GM21381 (cell line): ENCODE measurements at regions not wholly inside any gene's neighbourhood (a gene's known extent, or its start where the extent isn't known, plus 50 kb on each side); places are given as distances from the start of the nearest gene placed in this dataset.
"Not testable (repeated sequence)": the region's sequence is repeated elsewhere in the genome, so short reads cannot be mapped to it uniquely, and the experiment has no call there.

Source experiments
- ATAC-seq: cut with Tn5 transposase; IDR thresholded peaks from one replicate; pipeline ENCODE4 v1.9.1; 2021; ENCODE audit warnings: mild to moderate bottlenecking, moderate library complexity; ENCODE audit not compliant: unreplicated experiment

GRCh38 chr6:126202707-126203106 lies 137.2 kb upstream of the CENPW start:
- ATAC-seq: no peak

GRCh38 chr6:126204126-126204525 lies 135.8 kb upstream of the CENPW start:
- no peak for ATAC-seq

GRCh38 chr6:126204598-126204997 lies 135.3 kb upstream of the CENPW start:
- ATAC-seq: no peak

GRCh38 chr6:126206504-126207246 lies 133.2 kb upstream of the CENPW start:
- no peak for ATAC-seq

- ATAC-seq: no peak
These were observed 129.4 kb upstream of the CENPW start for GRCh38 chr6:126210398-126211075.

GRCh38 chr6:126217497-126217896 lies 122.4 kb upstream of the CENPW start:
- ATAC-seq: no peak

- ATAC-seq: not testable (repeated sequence)
These were observed 119.0 kb upstream of the CENPW start for GRCh38 chr6:126220901-126221300.

GRCh38 chr6:126227833-126228702 lies 111.8 kb upstream of the CENPW start:
- no peak for ATAC-seq

GRCh38 chr6:126232671-126233070 lies 107.2 kb upstream of the CENPW start:
- no peak for ATAC-seq

GRCh38 chr6:126233192-126233591 lies 106.7 kb upstream of the CENPW start:
- ATAC-seq: no peak

- ATAC-seq: no peak
These were observed 104.6 kb upstream of the CENPW start for GRCh38 chr6:126235363-126235762.

GRCh38 chr6:126245077-126245476 lies 94.8 kb upstream of the CENPW start:
- ATAC-seq: no peak

- ATAC-seq: no peak
These were observed 87.8 kb upstream of the CENPW start for GRCh38 chr6:126252154-126252553.

GRCh38 chr6:126253431-126253830 lies 86.5 kb upstream of the CENPW start:
- no peak for ATAC-seq

GRCh38 chr6:126258150-126258549 lies 81.8 kb upstream of the CENPW start:
- ATAC-seq: no peak

GRCh38 chr6:126261792-126262421 lies 78.0 kb upstream of the CENPW start:
- no peak for ATAC-seq

GRCh38 chr6:126264265-126264664 lies 75.7 kb upstream of the CENPW start:
- no peak for ATAC-seq

- no peak for ATAC-seq
These were observed 73.3 kb upstream of the CENPW start for GRCh38 chr6:126266664-126267063.

GRCh38 chr6:126267626-126268025 lies 72.3 kb upstream of the CENPW start:
- no peak for ATAC-seq

GRCh38 chr6:126268092-126268491 lies 71.8 kb upstream of the CENPW start:
- peak; percentile 72 for ATAC-seq

- no peak for ATAC-seq
These were observed 59.6 kb upstream of the CENPW start for GRCh38 chr6:126280287-126280686.
